Parathyroid adenoma (tissue), 2 donors: ENCODE measurements at regions not wholly inside any gene's neighbourhood (a gene's known extent, or its start where the extent isn't known, plus 50 kb on each side); places are given as distances from the start of the nearest gene placed in this dataset.
"Not testable (repeated sequence)": the region's sequence is repeated elsewhere in the genome, so short reads cannot be mapped to it uniquely, and the experiment has no call there.

Experiments
- H2AFZ ChIP-seq: fragments of 300-600 bp; sonication (generic); one replicate; pipeline ENCODE4 v1.7.0; 2017; ENCODE audit warnings: antibody characterized with exemption, mild to moderate bottlenecking
- H3K27ac ChIP-seq: fragments of 300-600 bp; sonication (generic); one replicate; pipeline ENCODE4 v1.7.0; 2017
- H3K27me3 ChIP-seq: fragments of 300-600 bp; sonication (generic); one replicate; pipeline ENCODE4 v1.7.0; 2017; ENCODE audit warnings: low read length; ENCODE audit not compliant: control insufficient read depth, insufficient read depth
- H3K36me3 ChIP-seq: fragments of 300-600 bp; sonication (generic); one replicate; pipeline ENCODE4 v1.7.0; 2017; ENCODE audit warnings: low read length; ENCODE audit not compliant: control insufficient read depth, insufficient read depth
- H3K4me1 ChIP-seq: fragments of 300-600 bp; sonication (generic); one replicate; pipeline ENCODE4 v1.7.0; 2017; ENCODE audit warnings: control low read depth
- H3K4me2 ChIP-seq: fragments of 300-600 bp; sonication (generic); one replicate; pipeline ENCODE4 v1.7.0; 2017; ENCODE audit warnings: low read length
- H3K4me3 ChIP-seq: fragments of 300-600 bp; sonication (generic); one replicate; pipeline ENCODE4 v1.7.0; 2017; ENCODE audit warnings: low read depth, low read length
- H3K79me2 ChIP-seq: fragments of 300-600 bp; sonication (generic); one replicate; pipeline ENCODE4 v1.7.0; 2017; ENCODE audit warnings: control low read depth
- H3K9ac ChIP-seq: fragments of 300-600 bp; sonication (generic); one replicate; pipeline ENCODE4 v1.7.0; 2017; ENCODE audit warnings: mild to moderate bottlenecking
- H3K9me3 ChIP-seq: fragments of 300-600 bp; sonication (generic); one replicate; pipeline ENCODE4 v1.7.0; 2017; ENCODE audit warnings: low read length; ENCODE audit not compliant: control insufficient read depth
- TF ChIP-seq, protein P1 (sequence below): fragments of 300-600 bp; sonication (generic); IDR thresholded peaks from one replicate; pipeline ENCODE4 v1.7.0; 2017; ENCODE audit warnings: antibody characterized with exemption, mild to moderate bottlenecking
- donor health status: primary hyperparathyroidism.

DNA sequence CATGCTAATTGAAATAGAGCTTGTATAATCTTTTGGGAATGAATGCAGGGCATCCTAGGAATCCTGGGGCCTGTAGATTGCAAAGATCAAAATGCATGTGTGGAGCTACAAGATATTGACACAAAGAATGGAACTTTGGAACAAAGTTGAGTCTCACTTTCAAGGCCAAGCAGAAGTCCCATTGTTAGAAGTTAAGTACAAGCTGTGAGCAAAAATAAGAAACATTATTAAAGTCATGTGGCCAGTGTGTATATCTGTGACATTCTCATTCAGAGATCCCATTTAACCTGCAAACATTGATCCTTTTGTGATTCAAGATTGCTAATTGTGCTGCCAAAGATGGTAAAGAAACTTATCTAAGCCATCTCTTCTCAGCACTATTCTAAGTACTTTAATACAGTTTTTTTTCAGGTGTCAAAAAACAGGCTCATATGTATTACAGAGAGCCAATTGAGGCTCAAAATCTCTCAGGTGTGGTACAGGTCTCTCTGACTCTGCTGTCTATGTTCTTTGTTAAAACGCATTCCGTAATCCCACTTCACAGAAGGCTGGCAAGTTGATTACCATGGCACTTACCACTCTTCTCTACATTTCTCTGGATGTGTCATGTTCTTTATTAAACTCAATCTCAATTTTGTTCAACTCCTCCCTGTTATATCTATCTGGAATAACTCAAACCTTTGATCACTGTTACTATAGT is 704.4 kb upstream of the NEGR1 start:
- no peak overlapping the region for H3K4me2 ChIP-seq
- H3K36me3 ChIP-seq: no peaks in the 10 kb centered on the region
- no peak overlapping the region for H3K27ac ChIP-seq
- no peaks in the 10 kb centered on the region for H3K79me2 ChIP-seq
- TF ChIP-seq, protein P1, sequence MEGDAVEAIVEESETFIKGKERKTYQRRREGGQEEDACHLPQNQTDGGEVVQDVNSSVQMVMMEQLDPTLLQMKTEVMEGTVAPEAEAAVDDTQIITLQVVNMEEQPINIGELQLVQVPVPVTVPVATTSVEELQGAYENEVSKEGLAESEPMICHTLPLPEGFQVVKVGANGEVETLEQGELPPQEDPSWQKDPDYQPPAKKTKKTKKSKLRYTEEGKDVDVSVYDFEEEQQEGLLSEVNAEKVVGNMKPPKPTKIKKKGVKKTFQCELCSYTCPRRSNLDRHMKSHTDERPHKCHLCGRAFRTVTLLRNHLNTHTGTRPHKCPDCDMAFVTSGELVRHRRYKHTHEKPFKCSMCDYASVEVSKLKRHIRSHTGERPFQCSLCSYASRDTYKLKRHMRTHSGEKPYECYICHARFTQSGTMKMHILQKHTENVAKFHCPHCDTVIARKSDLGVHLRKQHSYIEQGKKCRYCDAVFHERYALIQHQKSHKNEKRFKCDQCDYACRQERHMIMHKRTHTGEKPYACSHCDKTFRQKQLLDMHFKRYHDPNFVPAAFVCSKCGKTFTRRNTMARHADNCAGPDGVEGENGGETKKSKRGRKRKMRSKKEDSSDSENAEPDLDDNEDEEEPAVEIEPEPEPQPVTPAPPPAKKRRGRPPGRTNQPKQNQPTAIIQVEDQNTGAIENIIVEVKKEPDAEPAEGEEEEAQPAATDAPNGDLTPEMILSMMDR: no peak
- no peaks in the 10 kb centered on the region for H3K27me3 ChIP-seq
- no peak overlapping the region for H2AFZ ChIP-seq
- H3K9me3 ChIP-seq: no peaks in the 10 kb centered on the region
- no peaks in the 10 kb centered on the region for H3K4me1 ChIP-seq
- no peak overlapping the region for H3K4me3 ChIP-seq
- H3K9ac ChIP-seq: no peak overlapping the region

DNA sequence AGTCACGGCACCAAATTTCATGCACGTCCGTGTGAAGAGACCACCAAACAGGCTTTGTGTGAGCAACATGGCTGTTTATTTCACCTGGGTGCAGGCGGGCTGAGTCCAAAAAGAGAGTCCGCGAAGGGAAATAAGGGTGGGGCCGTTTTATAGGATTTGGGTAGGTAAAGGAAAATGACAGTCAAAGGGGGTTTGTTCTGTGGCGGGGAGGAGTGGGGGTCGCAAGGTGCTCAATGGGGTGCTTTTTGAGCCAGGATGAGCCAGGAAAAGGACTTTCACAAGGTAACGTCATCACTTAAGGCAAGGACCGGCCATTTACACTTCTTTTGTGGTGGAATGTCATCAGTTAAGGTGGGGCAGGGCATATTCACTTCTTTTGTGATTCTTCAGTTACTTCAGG is 702.7 kb upstream of the NEGR1 start:
- not testable (repeated sequence) for H3K9me3 ChIP-seq, H3K27ac ChIP-seq, H3K4me3 ChIP-seq, H3K36me3 ChIP-seq, H2AFZ ChIP-seq, H3K4me2 ChIP-seq, H3K27me3 ChIP-seq, H3K9ac ChIP-seq, H3K4me1 ChIP-seq, H3K79me2 ChIP-seq

GRCh38 chr1:72983011-72983410 is 700.7 kb upstream of the NEGR1 start:
- H3K27ac ChIP-seq, H3K27me3 ChIP-seq, H3K9me3 ChIP-seq, H2AFZ ChIP-seq, H3K36me3 ChIP-seq, H3K4me1 ChIP-seq, H3K9ac ChIP-seq, H3K79me2 ChIP-seq, H3K4me3 ChIP-seq, H3K4me2 ChIP-seq: not testable (repeated sequence)

DNA sequence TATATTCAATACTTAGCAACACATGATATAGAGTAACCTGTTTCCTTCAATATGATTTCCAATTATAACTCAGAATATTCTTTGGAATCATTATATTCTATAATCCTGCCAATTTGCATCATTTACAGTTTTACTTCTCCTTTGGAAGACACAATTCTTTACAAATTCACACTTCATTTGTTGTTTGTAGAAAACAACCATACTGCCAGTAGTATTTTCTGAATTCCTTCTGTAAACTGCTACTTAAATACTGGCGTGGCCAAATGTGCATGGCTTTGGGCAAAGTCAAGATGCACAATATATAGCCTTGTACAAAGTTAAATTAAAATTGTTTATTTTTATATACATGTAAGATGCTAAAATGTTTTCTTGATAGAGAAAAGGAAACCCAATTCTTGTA is 687.1 kb upstream of the NEGR1 start:
- Histone ChIP-seq H3K9me3 (no peaks in the 10 kb centered on the region), H2AFZ (no peak overlapping the region), H3K4me2 (no peak overlapping the region), H3K4me1 (no peaks in the 10 kb centered on the region), H3K79me2 (no peaks in the 10 kb centered on the region), H3K27ac (no peak overlapping the region), H3K27me3 (no peaks in the 10 kb centered on the region), H3K4me3 (no peak overlapping the region), H3K9ac (no peak overlapping the region), H3K36me3 (no peaks in the 10 kb centered on the region)
- TF ChIP-seq, protein P1: no peak

DNA sequence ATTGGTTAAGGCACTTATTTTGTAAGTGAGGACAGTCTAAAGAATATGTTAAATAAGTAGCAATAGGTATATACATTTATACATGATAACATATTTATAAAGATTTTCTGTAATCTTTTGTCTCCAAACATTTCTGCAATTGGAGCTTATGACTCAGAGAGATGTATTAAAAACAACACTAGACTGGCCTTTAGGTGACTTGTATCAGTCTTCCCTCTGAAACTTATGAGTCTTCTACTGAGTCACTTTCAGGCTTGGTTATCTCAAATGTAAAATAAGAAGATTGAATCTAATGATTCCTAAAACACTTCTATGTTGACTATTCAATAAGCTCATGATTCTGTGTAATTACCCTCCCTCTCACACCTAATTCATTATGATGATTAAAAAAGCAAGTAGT is 672.6 kb upstream of the NEGR1 start:
- Histone ChIP-seq H3K27ac (no peak overlapping the region), H3K36me3 (no peaks in the 10 kb centered on the region), H3K4me2 (no peak overlapping the region), H3K79me2 (no peaks in the 10 kb centered on the region), H2AFZ (no peak overlapping the region), H3K9me3 (no peaks in the 10 kb centered on the region), H3K4me3 (no peak overlapping the region), H3K4me1 (no peaks in the 10 kb centered on the region), H3K9ac (no peak overlapping the region), H3K27me3 (no peaks in the 10 kb centered on the region)
- TF ChIP-seq, protein P1: no peak

GRCh38 chr1:72950900-72951299 is 668.6 kb upstream of the NEGR1 start:
- not testable (repeated sequence) for H3K4me2 ChIP-seq, H3K9me3 ChIP-seq, H3K36me3 ChIP-seq, H3K27me3 ChIP-seq, H3K4me3 ChIP-seq, H3K4me1 ChIP-seq, H3K27ac ChIP-seq, H3K79me2 ChIP-seq, H2AFZ ChIP-seq, H3K9ac ChIP-seq
